Endothelial cell of umbilical vein (primary cell): ENCODE measurements at regions not wholly inside any gene's neighbourhood (a gene's known extent, or its start where the extent isn't known, plus 50 kb on each side); places are given as distances from the start of the nearest gene placed in this dataset.

Experiments used
- BruUV-seq: library from RNA; stranded (reverse); fragments of 400-500 nt; replicated peaks from 2 replicates; lab custom pipeline; 2021; lab: Mats Ljungman, UMichigan
- CTCF ChIA-PET: fragments of 300-600, 350-600 bp; sonication (Branson Sonifier 250); formaldehyde crosslinking; loops from one replicate; lab custom pipeline; 2021; ENCODE audit warnings: antibody characterized with exemption, inconsistent platforms; lab: Charles Lee
- POLR2A ChIA-PET: fragments of 300-600, 350-600 bp; sonication (Branson Sonifier 250); formaldehyde crosslinking; loops from one replicate; lab custom pipeline; 2021; ENCODE audit warnings: antibody characterized with exemption, inconsistent platforms; lab: Charles Lee
- DNase-seq: peaks from one replicate; pipeline ENCODE4 v3.0.0-alpha.2; 2011; ENCODE audit warnings: low read depth, low spot score
- FAIRE-seq: peaks from 2 replicates; lab custom pipeline; 2011; peaks lifted over from hg19 to GRCh38; lab: Jason Lieb, UNC
- H2AFZ ChIP-seq: 2 replicates; pipeline ENCODE4 v1.6.0; 2012; ENCODE audit warnings: low read depth, low read length, control low read depth, inconsistent platforms
- H3K27ac ChIP-seq: 2 replicates; pipeline ENCODE4 v1.5.1; 2011; ENCODE audit warnings: low read depth, mild to moderate bottlenecking, control low read depth, low read length, moderate library complexity; ENCODE audit not compliant: insufficient read depth
- H3K27me3 ChIP-seq, 2 experiments: 2 replicates each; pipeline versions ENCODE4 v1.6.0 to v1.6.1; 2011; ENCODE audit warnings: low read length in 2 of 2, mixed read lengths in 1 of 2; ENCODE audit not compliant: control insufficient read depth in 2 of 2, insufficient read depth in 2 of 2
- H3K36me3 ChIP-seq, 2 experiments: 2 replicates in 1 of 2; 3 replicates in 1 of 2; pipeline ENCODE4 v1.5.1; 2011; ENCODE audit warnings: low read length in 2 of 2, mild to moderate bottlenecking in 1 of 2, moderate library complexity in 1 of 2; ENCODE audit not compliant: control insufficient read depth in 2 of 2, insufficient read depth in 2 of 2; ENCODE audit errors: extremely low read depth in 1 of 2
- H3K4me1 ChIP-seq: 3 replicates; pipeline ENCODE4 v1.5.1; 2011; ENCODE audit warnings: mild to moderate bottlenecking, low read length; ENCODE audit not compliant: control insufficient read depth, insufficient read depth; ENCODE audit errors: extremely low read depth
- H3K4me2 ChIP-seq: 2 replicates; pipeline ENCODE4 v1.6.1; 2011; ENCODE audit warnings: low read length, control low read depth, mixed read lengths; ENCODE audit not compliant: insufficient read depth
- H3K4me3 ChIP-seq, 3 experiments: fragments of 200-600 bp in 1 of 3; sonication (generic), shearing (Covaris generic) in 1 of 3; replicated peaks in 1 of 3; 2 replicates each; pipeline ENCODE4 v1.5.1; 2011 to 2016; ENCODE audit warnings: control low read depth in 3 of 3, low read length in 3 of 3, mild to moderate bottlenecking in 2 of 3, inconsistent platforms in 1 of 3, low read depth in 1 of 3, moderate library complexity in 1 of 3; ENCODE audit not compliant: insufficient read depth in 1 of 3
- H3K79me2 ChIP-seq: 2 replicates; pipeline ENCODE4 v1.6.0; 2012; ENCODE audit warnings: low read length, inconsistent platforms; ENCODE audit not compliant: control insufficient read depth, insufficient read depth
- H3K9ac ChIP-seq: replicated peaks from 2 replicates; pipeline ENCODE3; 2011; ENCODE audit warnings: low read length, control low read depth; ENCODE audit not compliant: insufficient read depth; ENCODE audit errors: extremely low read depth
- H3K9me1 ChIP-seq: replicated peaks from 3 replicates; pipeline ENCODE4 v1.6.0; 2011; ENCODE audit warnings: mild to moderate bottlenecking, low read length; ENCODE audit not compliant: control insufficient read depth, insufficient read depth; ENCODE audit errors: extremely low read depth
- H3K9me3 ChIP-seq: replicated peaks from 2 replicates; pipeline ENCODE4 v1.5.1; 2012; ENCODE audit warnings: low read length, inconsistent platforms; ENCODE audit not compliant: control insufficient read depth, insufficient read depth
- H4K20me1 ChIP-seq: replicated peaks from 2 replicates; pipeline ENCODE3; 2011; ENCODE audit warnings: mild to moderate bottlenecking, low read length; ENCODE audit not compliant: control insufficient read depth, insufficient read depth; ENCODE audit errors: extremely low read depth
- EZH2 ChIP-seq: IDR thresholded peaks from 2 replicates; pipeline ENCODE4 v1.6.1; 2012; ENCODE audit warnings: borderline replicate concordance, low read depth, mild to moderate bottlenecking, moderate library complexity, low read length, inconsistent platforms; ENCODE audit not compliant: severe bottlenecking
- FOS ChIP-seq: IDR thresholded peaks from 2 replicates; pipeline ENCODE4 v1.6.1; 2011; ENCODE audit warnings: mild to moderate bottlenecking, low read length, moderate library complexity, borderline replicate concordance; ENCODE audit not compliant: insufficient read depth
- GATA2 ChIP-seq: IDR thresholded peaks from 2 replicates; pipeline ENCODE4 v1.7.0; 2011; ENCODE audit warnings: low read depth, mild to moderate bottlenecking, moderate library complexity, mixed read lengths, low read length; ENCODE audit not compliant: insufficient read length, insufficient read depth
- JUN ChIP-seq: IDR thresholded peaks from 2 replicates; pipeline ENCODE4 v1.6.1; 2011; ENCODE audit warnings: borderline replicate concordance, low read depth; ENCODE audit not compliant: insufficient read length, insufficient read depth
- MYC ChIP-seq: IDR thresholded peaks from one replicate; pipeline ENCODE4 v1.6.1; 2011; ENCODE audit warnings: mild to moderate bottlenecking, low read depth, low read length
- POLR2A ChIP-seq: IDR thresholded peaks from 2 replicates; pipeline ENCODE4 v1.6.1; 2012; ENCODE audit warnings: low read depth, mild to moderate bottlenecking, control low read depth, low read length
- POLR2AphosphoS5 ChIP-seq: IDR thresholded peaks from 2 replicates; pipeline ENCODE4 v1.6.1; 2012; ENCODE audit warnings: low read depth, mild to moderate bottlenecking, control low read depth, low read length, moderate library complexity; ENCODE audit not compliant: insufficient read depth
- dilution Hi-C: fragments of 300-500 bp; cut with MboI; formaldehyde crosslinking; loops from one replicate; pipeline ENCODE4 v1.15.0; 2019; ENCODE audit warnings: low sequenced_read_pairs; ENCODE audit not compliant: extremely low pct_ligation_motif_present
- intact Hi-C: fragments of 100-400 bp; cut with micrococcal nuclease; formaldehyde crosslinking; loops from one replicate; pipeline ENCODE4 v1.10.0; 2022
- TF ChIP-seq, protein P1 (sequence below): IDR thresholded peaks from 2 replicates; pipeline ENCODE4 v1.6.1; 2011; ENCODE audit not compliant: insufficient read depth, insufficient read length
- TF ChIP-seq, protein P2 (sequence below), 2 donors: IDR thresholded peaks; 1 replicate in 1 of 2; 2 replicates in 1 of 2; pipeline ENCODE4 v1.5.1; 2011; ENCODE audit warnings: low read length in 2 of 2, mild to moderate bottlenecking in 2 of 2, moderate library complexity in 2 of 2, control low read depth in 1 of 2, inconsistent platforms in 1 of 2, low read depth in 1 of 2; ENCODE audit not compliant: insufficient read depth in 1 of 2; ENCODE audit errors: extremely low read depth in 1 of 2

DNA sequence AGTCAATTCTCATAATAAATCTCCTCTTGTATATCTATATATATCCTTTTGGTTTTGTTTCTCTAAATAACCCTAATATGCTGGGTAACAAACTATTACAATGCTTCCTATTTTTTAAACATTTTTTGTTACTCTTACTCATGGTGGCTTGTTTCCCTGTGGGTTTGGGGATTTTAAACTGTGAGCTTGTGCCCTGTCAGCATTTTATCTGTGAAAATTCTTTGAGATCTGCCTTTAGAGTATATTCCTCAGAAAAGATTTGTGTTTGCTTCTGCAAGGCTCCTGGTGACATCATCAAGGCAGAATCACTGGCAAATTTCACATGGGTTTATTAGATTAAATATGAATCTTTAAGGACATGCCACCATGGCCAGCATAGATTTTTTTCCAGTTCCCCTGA, 273.6 kb downstream of the LRFN2 start:
- POLR2A ChIA-PET, result no interaction called here

DNA sequence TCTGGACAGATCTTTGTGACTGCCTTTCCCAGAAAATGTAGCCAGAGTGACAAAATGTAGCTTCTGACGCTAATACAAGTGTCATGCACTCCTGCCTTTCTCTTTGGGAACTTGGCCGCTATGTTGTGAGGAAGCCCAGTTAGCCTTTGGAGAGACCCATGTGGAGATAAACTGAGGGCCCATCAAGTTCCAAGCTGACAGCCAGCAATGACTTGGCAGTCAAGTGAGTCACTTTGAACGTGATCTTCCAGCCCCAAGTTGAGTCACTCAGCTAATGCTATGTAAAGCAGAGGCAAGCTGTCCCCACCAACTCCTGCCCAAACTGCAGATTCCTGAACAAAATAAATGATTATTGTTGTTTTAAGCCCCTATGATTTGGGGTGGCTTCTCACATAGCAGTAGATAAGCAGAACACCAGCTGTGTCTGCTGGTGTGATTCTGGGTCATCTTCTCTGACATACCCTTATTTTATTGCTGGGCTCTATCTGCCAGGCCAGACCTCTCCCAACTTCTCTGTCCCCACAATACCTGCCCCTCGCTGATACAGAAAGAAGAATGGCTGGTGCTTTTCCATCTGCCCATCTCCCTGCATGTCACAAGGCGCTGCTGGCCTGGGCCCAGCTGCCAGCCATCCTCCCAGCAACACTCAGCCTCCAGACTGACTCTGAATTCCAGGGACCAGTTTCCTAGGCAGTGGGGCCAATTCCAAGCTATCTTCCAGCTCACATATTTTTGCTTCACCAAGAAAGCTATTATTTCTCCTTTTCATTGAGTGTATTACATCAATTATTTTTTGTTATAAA, 274.8 kb downstream of the LRFN2 start:
- ChIA-PET POLR2A (no interaction called here), CTCF (interaction anchor here (1.6 kb wide), 1 partner anchor 13 kb away, joined by 3 read pairs; no protein-coding TSS in a partner anchor)
- intact Hi-C loops, result no loop called here
- Histone ChIP-seq H3K4me2 (no peak overlapping the region), H3K79me2 (no peaks in the 10 kb centered on the region), H3K27me3 (no peaks in the 10 kb centered on the region), H3K27ac (no peak overlapping the region), H3K4me3 (no peak overlapping the region), H2AFZ (no peak overlapping the region), H3K36me3 (no peaks in the 10 kb centered on the region), H4K20me1 (no peaks in the 10 kb centered on the region), H3K4me1 (no peaks in the 10 kb centered on the region), H3K9ac (no peak overlapping the region), H3K9me1 (no peaks in the 10 kb centered on the region), H3K9me3 (no peaks in the 10 kb centered on the region)
- BruUV-seq, result no TSS peak
- TF ChIP-seq POLR2AphosphoS5, result no peak
- TF ChIP-seq FOS, result no peak
- TF ChIP-seq MYC, result no peak
- TF ChIP-seq POLR2A, result no peak
- TF ChIP-seq, protein P1, sequence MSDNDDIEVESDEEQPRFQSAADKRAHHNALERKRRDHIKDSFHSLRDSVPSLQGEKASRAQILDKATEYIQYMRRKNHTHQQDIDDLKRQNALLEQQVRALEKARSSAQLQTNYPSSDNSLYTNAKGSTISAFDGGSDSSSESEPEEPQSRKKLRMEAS, result no peak
- TF ChIP-seq, protein P2, sequence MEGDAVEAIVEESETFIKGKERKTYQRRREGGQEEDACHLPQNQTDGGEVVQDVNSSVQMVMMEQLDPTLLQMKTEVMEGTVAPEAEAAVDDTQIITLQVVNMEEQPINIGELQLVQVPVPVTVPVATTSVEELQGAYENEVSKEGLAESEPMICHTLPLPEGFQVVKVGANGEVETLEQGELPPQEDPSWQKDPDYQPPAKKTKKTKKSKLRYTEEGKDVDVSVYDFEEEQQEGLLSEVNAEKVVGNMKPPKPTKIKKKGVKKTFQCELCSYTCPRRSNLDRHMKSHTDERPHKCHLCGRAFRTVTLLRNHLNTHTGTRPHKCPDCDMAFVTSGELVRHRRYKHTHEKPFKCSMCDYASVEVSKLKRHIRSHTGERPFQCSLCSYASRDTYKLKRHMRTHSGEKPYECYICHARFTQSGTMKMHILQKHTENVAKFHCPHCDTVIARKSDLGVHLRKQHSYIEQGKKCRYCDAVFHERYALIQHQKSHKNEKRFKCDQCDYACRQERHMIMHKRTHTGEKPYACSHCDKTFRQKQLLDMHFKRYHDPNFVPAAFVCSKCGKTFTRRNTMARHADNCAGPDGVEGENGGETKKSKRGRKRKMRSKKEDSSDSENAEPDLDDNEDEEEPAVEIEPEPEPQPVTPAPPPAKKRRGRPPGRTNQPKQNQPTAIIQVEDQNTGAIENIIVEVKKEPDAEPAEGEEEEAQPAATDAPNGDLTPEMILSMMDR (IDR thresholded peaks at IDR 0.05; ENCODE audit: extremely low read depth in 1 of 2, insufficient read depth in 1 of 2, low read depth in 1 of 2, low read length in 2 of 2), result no peak
- TF ChIP-seq JUN, result no peak
- TF ChIP-seq EZH2, result no peak
- TF ChIP-seq GATA2, result no peak
- no peak for DNase-seq
- no peak for FAIRE-seq
- dilution Hi-C loops, result no loop called here

More for the DNA sequence above, 273.6 kb downstream of the LRFN2 start:
- no peaks in the 10 kb centered on the region for H3K27me3 ChIP-seq
- BruUV-seq, result no TSS peak
- H3K79me2 ChIP-seq, result no peaks in the 10 kb centered on the region
- H3K9ac ChIP-seq, result no peak overlapping the region
- H3K9me1 ChIP-seq, result no peaks in the 10 kb centered on the region
- dilution Hi-C loops (no loop called here), intact Hi-C loops (no loop called here)
- H2AFZ ChIP-seq, result no peak overlapping the region
- H4K20me1 ChIP-seq, result no peaks in the 10 kb centered on the region
- H3K36me3 ChIP-seq, result no peaks in the 10 kb centered on the region
- H3K4me2 ChIP-seq, result no peak overlapping the region
- no peak overlapping the region for H3K27ac ChIP-seq
- H3K4me3 ChIP-seq, result no peak overlapping the region
- CTCF ChIA-PET, result no interaction called here
- FAIRE-seq, result no peak
- no peaks in the 10 kb centered on the region for H3K9me3 ChIP-seq
- TF ChIP-seq GATA2 (no peak), MYC (no peak)
- TF ChIP-seq, protein P2 (IDR thresholded peaks at IDR 0.05; ENCODE audit: extremely low read depth in 1 of 2, insufficient read depth in 1 of 2, low read depth in 1 of 2, low read length in 2 of 2), result no peak
- DNase-seq, result no peak
- H3K4me1 ChIP-seq, result no peaks in the 10 kb centered on the region
